GM18517 (cell line): ENCODE measurements at regions not wholly inside any gene's neighbourhood (a gene's known extent, or its start where the extent isn't known, plus 50 kb on each side); places are given as distances from the start of the nearest gene placed in this dataset.

Source experiments
- ATAC-seq: cut with Tn5 transposase; IDR thresholded peaks from one replicate; pipeline ENCODE4 v1.9.1; 2021; ENCODE audit warnings: mild to moderate bottlenecking, moderate library complexity; ENCODE audit not compliant: unreplicated experiment

- ATAC-seq, result no peak
These were observed 268.9 kb downstream of the HAUS1 start for GRCh38 chr18:46373131-46373530.

GRCh38 chr18:46373791-46374190 lies 269.6 kb downstream of the HAUS1 start:
- no peak for ATAC-seq

- ATAC-seq, result no peak
These were observed 270.7 kb downstream of the HAUS1 start for GRCh38 chr18:46374850-46375249.

DNA sequence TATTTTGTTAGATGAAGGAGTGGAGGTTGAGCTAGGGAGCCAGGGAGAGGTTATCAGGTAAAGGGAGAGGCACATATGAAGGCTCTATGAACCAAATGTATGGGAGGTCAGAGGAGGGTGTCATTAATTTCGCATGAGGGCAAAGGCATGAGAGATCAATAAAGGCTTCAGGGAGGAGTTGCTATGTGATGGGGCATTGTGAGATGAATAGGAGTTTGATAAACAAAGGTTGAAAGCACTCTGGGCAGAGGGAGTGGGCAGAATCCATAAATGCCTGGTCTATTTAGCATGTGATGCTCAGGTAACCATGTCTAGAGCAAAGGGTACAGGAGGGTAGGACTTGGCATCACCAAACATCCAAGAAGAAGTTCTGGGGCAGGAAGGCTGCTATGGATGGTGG lies 273.4 kb downstream of the HAUS1 start:
- ATAC-seq, result no peak

- ATAC-seq, result no peak
These were observed 274.1 kb downstream of the HAUS1 start for GRCh38 chr18:46378126-46378863.

- no peak for ATAC-seq
These were observed 274.7 kb downstream of the HAUS1 start for GRCh38 chr18:46378864-46379207.

DNA sequence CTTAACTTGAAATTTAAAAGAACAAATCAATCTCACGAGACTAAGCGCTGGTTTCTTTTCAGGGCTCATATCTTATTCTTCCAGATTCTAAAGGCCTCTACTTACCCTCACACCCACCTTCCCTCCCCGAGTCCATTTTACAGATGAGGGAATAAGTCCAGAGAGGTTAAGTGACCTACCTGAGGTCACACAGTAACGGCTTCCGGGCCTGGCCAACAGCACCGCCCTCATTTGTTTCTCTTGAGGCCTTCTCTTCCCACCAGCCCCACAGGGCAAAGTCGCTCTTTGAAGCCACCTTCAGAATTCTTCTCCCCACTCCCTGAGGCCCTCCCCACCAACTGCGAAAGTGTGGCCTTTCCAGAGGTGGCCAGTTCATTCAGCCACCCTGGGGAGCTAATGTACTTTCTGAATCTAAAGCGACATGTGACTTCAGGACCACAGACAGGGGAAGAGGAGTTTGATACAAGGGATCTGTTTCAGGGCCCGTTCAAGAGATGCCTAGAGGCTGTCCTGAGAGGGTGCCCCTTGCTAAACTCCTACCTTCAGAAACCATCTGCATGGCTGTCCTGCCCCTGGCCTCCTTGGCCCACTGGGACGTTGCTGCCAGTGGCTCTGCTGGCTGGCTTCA lies 275.3 kb downstream of the HAUS1 start:
- no peak for ATAC-seq

GRCh38 chr18:46385124-46385523 lies 271.9 kb downstream of the LOXHD1 start:
- ATAC-seq, result no peak

DNA sequence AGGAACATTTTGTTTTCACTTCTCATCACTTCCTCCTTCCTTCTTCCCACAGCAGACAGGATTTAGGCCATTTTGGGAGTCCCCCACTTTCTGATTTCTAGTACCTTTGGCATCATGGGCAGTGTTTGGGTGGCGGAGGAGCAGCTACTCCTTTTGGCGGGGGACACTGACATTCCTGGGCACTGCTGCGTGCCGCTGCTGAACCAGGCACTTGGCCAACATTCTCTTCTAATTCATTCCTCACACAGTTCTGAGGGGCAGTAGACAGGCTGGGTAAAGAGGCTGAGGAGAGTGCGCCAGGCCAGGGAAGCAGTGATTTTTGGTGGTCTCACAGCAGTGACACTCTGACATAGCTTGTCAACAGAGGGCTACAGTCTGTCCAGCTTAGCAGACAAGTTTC lies 270.2 kb downstream of the LOXHD1 start:
- no peak for ATAC-seq

- no peak for ATAC-seq
These were observed 269.4 kb downstream of the LOXHD1 start for GRCh38 chr18:46387441-46388131.

GRCh38 chr18:46388286-46388685 lies 268.7 kb downstream of the LOXHD1 start:
- ATAC-seq, result no peak

DNA sequence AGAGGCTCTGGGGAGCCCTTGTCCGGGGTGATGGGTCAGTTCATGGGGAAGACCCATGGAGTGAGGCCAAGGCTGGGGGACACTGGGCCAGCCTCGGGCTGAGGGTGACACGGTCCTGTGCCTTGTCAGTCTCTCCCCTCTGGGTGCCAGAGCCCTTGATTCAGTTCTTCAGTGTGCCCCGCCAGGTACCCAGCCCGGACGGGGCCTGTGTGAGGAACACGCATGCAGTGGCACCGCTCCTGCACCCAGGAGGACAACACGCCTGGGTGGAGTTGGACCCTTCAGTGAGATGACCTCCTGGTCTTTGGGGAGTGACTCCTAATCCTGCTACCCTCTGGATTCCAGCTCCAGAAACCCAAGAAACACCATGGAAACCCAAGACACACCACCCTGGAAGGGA lies 264.4 kb downstream of the LOXHD1 start:
- no peak for ATAC-seq

GRCh38 chr18:46393230-46393629 lies 263.8 kb downstream of the LOXHD1 start:
- ATAC-seq, result no peak

- no peak for ATAC-seq
These were observed 263.1 kb downstream of the LOXHD1 start for GRCh38 chr18:46393961-46394360.

GRCh38 chr18:46395795-46396194 lies 261.2 kb downstream of the LOXHD1 start:
- no peak for ATAC-seq

DNA sequence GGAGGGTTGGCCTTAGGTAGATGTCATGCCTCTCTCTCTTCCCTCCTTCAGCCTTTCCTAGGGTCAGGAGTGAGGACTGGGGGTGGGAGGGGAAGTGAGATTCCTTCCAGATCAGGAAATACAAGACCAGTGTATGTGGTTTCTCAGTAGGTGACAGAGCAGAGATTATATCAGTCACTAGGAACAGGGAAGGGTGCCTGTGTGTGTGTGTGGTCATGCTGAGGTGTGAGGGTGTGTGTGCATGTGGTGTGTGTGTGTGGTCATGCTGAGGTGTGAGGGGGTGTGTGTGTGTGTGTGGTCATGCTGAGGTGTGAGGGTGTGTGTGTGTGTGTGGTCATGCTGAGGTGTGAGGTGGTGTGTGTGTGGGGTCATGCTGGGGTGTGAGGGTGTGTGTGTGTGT lies 259.8 kb downstream of the LOXHD1 start:
- ATAC-seq, result no peak

- no peak for ATAC-seq
These were observed 259.0 kb downstream of the LOXHD1 start for GRCh38 chr18:46398005-46398404.

DNA sequence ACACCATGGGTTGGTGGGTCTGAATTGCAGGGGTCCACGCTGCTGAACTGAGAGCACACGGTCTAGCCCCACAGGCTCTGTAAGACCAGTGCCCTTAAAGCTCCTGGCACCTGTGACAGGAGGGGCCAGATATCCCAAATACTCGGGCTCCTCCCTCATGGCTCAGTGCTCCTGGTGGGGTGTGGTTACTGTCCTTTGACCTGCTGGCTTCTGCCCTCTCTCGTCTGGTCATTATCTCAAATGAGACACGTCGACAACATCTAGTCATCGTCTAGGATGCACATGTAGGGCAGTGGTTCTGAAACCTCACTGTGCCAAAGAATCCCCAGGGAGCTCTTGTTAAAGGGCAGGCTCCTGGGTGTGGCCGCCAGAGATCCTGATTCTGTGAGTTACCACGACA lies 258.4 kb downstream of the LOXHD1 start:
- no peak for ATAC-seq

GRCh38 chr18:46399303-46399702 lies 257.7 kb downstream of the LOXHD1 start:
- no peak for ATAC-seq

GRCh38 chr18:46400449-46400848 lies 256.6 kb downstream of the LOXHD1 start:
- ATAC-seq, result no peak

DNA sequence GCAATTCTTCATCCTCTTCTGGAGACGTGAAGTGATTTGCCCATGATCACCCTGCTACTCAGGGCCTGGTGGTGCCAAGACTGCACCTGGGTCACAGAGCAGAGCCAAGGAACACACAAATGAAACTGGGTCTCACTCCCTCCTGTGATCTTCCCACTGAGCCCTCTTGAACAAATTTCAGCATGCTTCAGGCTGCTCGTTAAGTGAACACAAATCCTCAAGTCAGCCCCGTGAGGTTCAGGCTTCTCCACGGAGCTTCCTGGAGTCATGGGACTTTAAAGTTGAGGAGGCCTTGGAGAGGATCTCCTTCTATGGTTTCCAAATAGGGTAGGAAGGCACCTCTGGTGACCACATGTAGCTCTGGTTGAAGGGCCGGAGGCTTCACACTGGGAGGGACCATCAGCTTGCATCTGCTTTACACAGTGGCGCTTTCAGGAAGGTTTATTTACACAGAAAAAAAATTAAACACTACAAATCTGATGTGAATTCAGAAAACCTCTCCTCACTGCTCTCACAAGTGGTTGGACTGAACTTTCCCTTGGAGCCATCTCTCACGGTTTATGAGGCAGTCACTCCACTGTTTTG lies 255.4 kb downstream of the LOXHD1 start:
- no peak for ATAC-seq

- ATAC-seq, result no peak
These were observed 254.6 kb downstream of the LOXHD1 start for GRCh38 chr18:46402396-46402795.
